Loucy (cell line): ENCODE measurements at regions not wholly inside any gene's neighbourhood (a gene's known extent, or its start where the extent isn't known, plus 50 kb on each side); places are given as distances from the start of the nearest gene placed in this dataset.

Experiments
- H2AFZ ChIP-seq: fragments of 200-600 bp; sonication (generic); 2 replicates; pipeline ENCODE4 v1.6.0; 2016; ENCODE audit warnings: antibody characterized with exemption, mild to moderate bottlenecking, low read length, moderate library complexity
- H3F3A ChIP-seq: fragments of 200-600 bp; 2 replicates; pipeline ENCODE4 v1.6.0; 2016; ENCODE audit warnings: antibody characterized with exemption, low read depth, mild to moderate bottlenecking
- H3K27me3 ChIP-seq: fragments of 200-600 bp; sonication (generic); 2 replicates; pipeline ENCODE4 v1.6.1; 2014; ENCODE audit warnings: low read length, mild to moderate bottlenecking; ENCODE audit not compliant: insufficient read depth, poor library complexity, severe bottlenecking
- H3K36me3 ChIP-seq: fragments of 200-600 bp; sonication (generic); 2 replicates; pipeline ENCODE4 v1.6.1; 2016; ENCODE audit warnings: low read length; ENCODE audit not compliant: insufficient read depth
- H3K4me1 ChIP-seq: fragments of 200-600 bp; sonication (generic); 2 replicates; pipeline ENCODE4 v1.5.1; 2014; ENCODE audit warnings: low read length, mild to moderate bottlenecking; ENCODE audit not compliant: insufficient read depth, poor library complexity, severe bottlenecking
- H3K4me2 ChIP-seq: fragments of 200-600 bp; sonication (generic); 2 replicates; pipeline ENCODE4 v1.6.0; 2014; ENCODE audit warnings: antibody characterized with exemption, low read length, low read depth, mild to moderate bottlenecking; ENCODE audit not compliant: poor library complexity, severe bottlenecking
- H3K4me3 ChIP-seq: fragments of 200-600 bp; sonication (generic); 2 replicates; pipeline ENCODE4 v1.5.1; 2014; ENCODE audit warnings: low read length, mild to moderate bottlenecking, mixed read lengths; ENCODE audit not compliant: poor library complexity, severe bottlenecking
- H3K79me2 ChIP-seq: fragments of 200-600 bp; sonication (generic); 2 replicates; pipeline ENCODE4 v1.6.1; 2014; ENCODE audit warnings: low read length; ENCODE audit not compliant: insufficient read depth
- H3K9ac ChIP-seq: fragments of 200-600 bp; sonication (generic); 2 replicates; pipeline ENCODE4 v1.6.0; 2014; ENCODE audit warnings: mild to moderate bottlenecking, low read depth, low read length, moderate library complexity; ENCODE audit not compliant: poor library complexity, severe bottlenecking
- H3K9me2 ChIP-seq: fragments of 200-600 bp; sonication (generic); replicated peaks from 2 replicates; pipeline ENCODE4 v1.6.1; 2016; ENCODE audit warnings: low read depth, low read length, mixed read lengths
- H3K9me3 ChIP-seq: fragments of 200-600 bp; sonication (generic); 2 replicates; pipeline ENCODE4 v1.6.1; 2014; ENCODE audit warnings: mild to moderate bottlenecking, antibody characterized with exemption, low read length, low read depth; ENCODE audit not compliant: insufficient read depth
- H4K20me1 ChIP-seq: fragments of 200-600 bp; sonication (generic); 2 replicates; pipeline ENCODE4 v1.6.0; 2014; ENCODE audit warnings: antibody characterized with exemption, low read length, mild to moderate bottlenecking; ENCODE audit not compliant: insufficient read depth, poor library complexity, severe bottlenecking
- EZH2phosphoT487 ChIP-seq: fragments of 200-600 bp; IDR thresholded peaks from 2 replicates; pipeline ENCODE4 v1.6.1; 2018; ENCODE audit warnings: antibody characterized with exemption, mild to moderate bottlenecking, moderate library complexity, borderline replicate concordance
- TF ChIP-seq, protein P1 (sequence below): fragments of 200-600 bp; sonication (generic); conservative IDR thresholded peaks from 2 replicates; pipeline ENCODE4 v1.5.1; 2014; ENCODE audit warnings: mild to moderate bottlenecking, antibody characterized with exemption, low read length

DNA sequence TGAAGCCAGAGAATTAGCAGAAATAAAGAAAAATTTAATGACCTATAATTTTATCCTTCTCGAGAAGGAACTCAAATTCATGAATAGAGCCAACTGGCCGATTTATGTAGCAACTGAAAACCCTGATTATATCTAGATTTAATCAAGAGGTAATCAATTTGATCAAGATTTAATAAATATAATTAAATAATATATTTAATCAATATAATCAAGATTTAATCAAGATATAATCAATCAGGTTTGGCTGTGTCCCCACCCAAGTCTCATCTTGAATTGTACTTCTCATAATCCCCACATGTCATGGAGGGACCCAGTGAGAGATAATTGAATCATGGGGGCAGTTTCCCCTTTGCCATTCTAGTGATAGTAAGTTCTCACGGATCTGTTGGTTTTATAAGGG lies 181.2 kb upstream of the CDIN1 start:
- no peaks in the 10 kb centered on the region for H3K9me3 ChIP-seq
- TF ChIP-seq, protein P1, sequence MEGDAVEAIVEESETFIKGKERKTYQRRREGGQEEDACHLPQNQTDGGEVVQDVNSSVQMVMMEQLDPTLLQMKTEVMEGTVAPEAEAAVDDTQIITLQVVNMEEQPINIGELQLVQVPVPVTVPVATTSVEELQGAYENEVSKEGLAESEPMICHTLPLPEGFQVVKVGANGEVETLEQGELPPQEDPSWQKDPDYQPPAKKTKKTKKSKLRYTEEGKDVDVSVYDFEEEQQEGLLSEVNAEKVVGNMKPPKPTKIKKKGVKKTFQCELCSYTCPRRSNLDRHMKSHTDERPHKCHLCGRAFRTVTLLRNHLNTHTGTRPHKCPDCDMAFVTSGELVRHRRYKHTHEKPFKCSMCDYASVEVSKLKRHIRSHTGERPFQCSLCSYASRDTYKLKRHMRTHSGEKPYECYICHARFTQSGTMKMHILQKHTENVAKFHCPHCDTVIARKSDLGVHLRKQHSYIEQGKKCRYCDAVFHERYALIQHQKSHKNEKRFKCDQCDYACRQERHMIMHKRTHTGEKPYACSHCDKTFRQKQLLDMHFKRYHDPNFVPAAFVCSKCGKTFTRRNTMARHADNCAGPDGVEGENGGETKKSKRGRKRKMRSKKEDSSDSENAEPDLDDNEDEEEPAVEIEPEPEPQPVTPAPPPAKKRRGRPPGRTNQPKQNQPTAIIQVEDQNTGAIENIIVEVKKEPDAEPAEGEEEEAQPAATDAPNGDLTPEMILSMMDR, result no peak
- no peak for TF ChIP-seq EZH2phosphoT487

DNA sequence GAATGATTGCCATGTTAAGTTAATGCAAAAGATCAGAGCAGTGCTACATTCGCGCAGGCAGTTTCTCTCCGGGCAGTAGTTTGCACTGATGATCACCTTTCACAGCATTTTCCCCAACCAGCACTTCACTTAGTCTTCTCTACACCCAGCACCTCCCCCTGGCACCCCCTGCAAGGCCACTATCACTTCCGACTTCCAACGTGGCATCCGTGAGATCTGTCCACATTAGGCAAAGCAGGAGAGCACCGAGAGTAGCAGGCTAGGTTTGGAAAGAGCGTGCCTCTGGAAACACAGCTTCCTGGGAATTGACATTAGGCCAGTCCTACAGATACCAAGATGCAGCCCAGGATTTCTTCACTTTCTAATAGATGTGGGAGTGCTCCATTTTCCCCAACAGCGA lies 180.2 kb upstream of the CDIN1 start:
- Histone ChIP-seq H4K20me1 (no peaks in the 10 kb centered on the region), H3K9me2 (no peaks in the 10 kb centered on the region; the same call in 1 of the 2 replicates), H3K4me2 (no peak overlapping the region), H3K36me3 (no peaks in the 10 kb centered on the region), H3K79me2 (no peaks in the 10 kb centered on the region), H3K27me3 (no peaks in the 10 kb centered on the region), H3K4me1 (no peaks in the 10 kb centered on the region), H3F3A (no peaks in the 10 kb centered on the region), H3K4me3 (no peak overlapping the region), H3K9ac (no peak overlapping the region), H3K9me3 (no peaks in the 10 kb centered on the region), H2AFZ (no peak overlapping the region)
- TF ChIP-seq, protein P1, result no peak
- no peak for TF ChIP-seq EZH2phosphoT487

More for the DNA sequence above, 181.2 kb upstream of the CDIN1 start:
- H3K27me3 ChIP-seq, result no peaks in the 10 kb centered on the region
- H2AFZ ChIP-seq, result no peak overlapping the region
- no peaks in the 10 kb centered on the region for H3F3A ChIP-seq
- no peaks in the 10 kb centered on the region for H3K4me1 ChIP-seq
- no peaks in the 10 kb centered on the region for H4K20me1 ChIP-seq
- H3K36me3 ChIP-seq, result no peaks in the 10 kb centered on the region
- H3K9me2 ChIP-seq, result no peaks in the 10 kb centered on the region; the same call in 1 of the 2 replicates
- H3K79me2 ChIP-seq, result no peaks in the 10 kb centered on the region
- no peak overlapping the region for H3K4me2 ChIP-seq
- H3K4me3 ChIP-seq, result no peak overlapping the region
- H3K9ac ChIP-seq, result no peak overlapping the region

DNA sequence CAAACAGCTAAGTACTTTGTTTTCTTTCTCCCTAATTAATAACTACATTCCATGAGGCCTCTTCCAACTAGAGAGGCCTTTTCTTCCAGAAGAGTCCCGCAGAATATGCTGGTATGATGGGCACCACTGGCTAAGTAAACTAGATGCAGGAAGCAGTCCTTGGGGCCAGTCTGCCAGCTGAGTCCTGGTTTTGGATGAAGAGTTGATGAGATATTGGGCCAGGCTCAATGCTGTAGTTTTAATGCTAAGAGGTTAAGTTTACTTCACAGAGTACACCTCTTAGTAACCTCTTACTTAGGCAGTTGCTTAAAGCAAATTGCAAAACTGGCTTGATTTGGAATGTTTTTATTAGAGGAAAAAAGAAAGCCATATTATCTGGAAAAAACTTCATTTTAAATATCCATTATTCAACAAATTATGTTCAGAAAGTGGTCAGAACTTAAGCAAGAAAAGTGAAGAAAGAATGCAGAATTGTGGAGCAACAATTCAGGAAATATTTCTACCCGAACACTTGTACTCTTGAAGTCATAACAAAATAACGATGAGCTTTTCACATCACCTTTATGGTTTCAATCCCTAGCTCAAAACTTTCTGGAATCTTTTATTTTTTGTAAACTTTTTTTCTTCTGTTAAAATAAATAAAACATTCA lies 178.4 kb upstream of the CDIN1 start:
- Histone ChIP-seq H3K9ac (no peak overlapping the region), H3K9me3 (no peaks in the 10 kb centered on the region), H2AFZ (no peak overlapping the region), H3K27me3 (no peaks in the 10 kb centered on the region), H4K20me1 (no peaks in the 10 kb centered on the region), H3K36me3 (no peaks in the 10 kb centered on the region), H3K4me3 (no peak overlapping the region), H3K9me2 (no peaks in the 10 kb centered on the region), H3K4me2 (no peak overlapping the region), H3K4me1 (no peaks in the 10 kb centered on the region), H3K79me2 (no peaks in the 10 kb centered on the region), H3F3A (no peaks in the 10 kb centered on the region)
- no peak for TF ChIP-seq EZH2phosphoT487
- TF ChIP-seq, protein P1, result no peak
